Right kidney (tissue), 1 donor: ENCODE measurements at regions not wholly inside any gene's neighbourhood (a gene's known extent, or its start where the extent isn't known, plus 50 kb on each side); places are given as distances from the start of the nearest gene placed in this dataset.
"Not testable (repeated sequence)": the region's sequence is repeated elsewhere in the genome, so short reads cannot be mapped to it uniquely, and the experiment has no call there.

ENCODE experiments used
- DNase-seq: peaks from one replicate; pipeline ENCODE4 v3.0.0-alpha.2; 2016

DNA sequence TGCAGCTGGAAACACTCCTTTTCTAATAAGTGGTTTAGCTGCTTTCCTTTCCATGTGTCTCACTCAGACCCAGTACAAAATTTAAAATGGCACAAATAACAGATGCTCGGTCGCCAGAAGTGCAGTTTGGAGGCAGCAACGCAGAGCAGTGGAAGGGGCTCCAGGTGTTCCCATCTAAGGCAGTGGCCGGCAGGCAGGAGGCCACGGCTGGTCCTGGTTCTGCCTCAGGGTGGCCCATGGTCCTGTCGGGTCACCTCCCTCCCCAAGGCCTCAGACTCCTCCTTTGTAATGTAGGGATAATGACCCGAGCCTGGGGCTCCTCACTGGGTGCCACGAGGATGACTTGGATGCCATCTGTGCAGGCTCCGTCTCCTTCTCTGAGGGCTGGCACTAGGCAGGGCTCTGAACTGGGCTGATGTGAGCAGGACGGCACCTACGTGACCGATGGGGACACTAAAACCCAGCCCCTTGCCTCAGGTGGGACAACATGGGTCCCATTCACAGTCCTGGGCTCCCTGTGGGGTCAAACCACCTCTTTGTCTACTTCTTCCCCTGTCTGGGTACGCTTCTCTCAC is 80.9 kb upstream of the SLC66A3 start:
- no peak for DNase-seq

DNA sequence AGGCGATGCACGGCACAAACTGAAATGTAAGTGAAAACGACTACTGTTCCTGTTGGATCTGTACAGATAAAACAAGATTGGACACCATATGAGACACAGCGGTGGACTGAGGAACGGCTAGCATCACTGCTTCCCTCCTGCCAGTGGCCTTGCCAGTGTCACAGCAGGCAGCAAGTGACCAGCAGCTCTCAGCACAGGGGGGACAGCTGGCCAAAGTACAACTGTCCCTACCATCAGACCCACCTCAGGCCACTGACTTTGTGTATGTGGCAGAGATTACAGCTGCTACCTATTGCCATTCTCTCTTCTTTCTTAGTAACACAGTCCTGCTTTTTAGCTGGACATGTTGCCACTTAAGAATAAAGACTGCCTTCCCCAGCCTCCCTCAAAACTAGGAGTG is 80.0 kb upstream of the SLC66A3 start:
- no peak for DNase-seq

DNA sequence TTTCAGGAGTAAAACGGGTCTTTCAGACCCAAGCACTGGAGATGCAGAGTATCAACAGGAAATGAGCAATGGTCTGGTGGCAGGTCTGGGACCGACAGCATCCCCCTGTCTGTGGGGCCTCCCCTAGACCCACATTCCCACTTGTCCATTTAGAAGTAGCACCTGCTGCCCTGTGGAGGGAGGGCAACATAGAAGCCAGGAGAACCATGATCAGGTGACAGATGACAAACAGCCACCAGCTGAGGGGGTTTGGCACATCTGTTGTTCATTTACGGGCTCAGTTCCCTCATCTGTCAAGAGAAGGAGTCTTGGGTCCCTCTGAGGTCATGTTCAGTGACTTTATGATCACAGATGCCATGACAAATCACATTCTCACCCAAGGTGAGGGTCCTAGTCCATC is 77.9 kb upstream of the SLC66A3 start:
- DNase-seq = no peak

DNA sequence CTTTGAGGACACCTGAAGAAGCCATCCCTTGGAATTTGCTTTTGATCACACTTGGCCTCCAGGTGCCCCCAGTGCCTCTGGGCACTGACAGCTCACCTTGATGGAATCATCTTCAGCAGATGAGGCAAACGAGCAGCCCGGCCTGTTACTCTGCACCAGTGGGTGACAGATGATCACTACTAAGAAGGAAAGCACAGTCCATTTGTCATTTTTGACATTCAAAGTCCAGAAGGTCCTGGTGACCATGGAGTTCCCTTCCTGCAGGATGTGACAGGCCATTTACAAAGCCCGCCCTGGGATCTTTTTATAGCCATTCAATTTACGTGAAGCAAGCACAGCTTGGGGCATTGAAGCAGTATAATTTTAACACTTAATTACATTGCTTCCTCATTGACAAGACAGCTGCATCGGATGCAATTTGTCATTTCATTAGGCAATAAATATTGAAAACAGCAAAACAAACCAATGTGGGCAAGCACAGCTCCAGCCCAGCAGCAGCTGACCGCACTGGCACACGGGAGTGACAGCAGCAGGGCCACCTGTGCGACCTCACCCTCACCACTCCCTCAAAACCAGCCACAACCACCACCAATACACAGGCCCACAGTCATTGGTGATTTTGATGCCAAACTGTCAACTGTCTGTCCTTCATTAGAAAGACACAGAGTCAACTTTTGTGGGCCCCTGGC is 76.0 kb upstream of the SLC66A3 start:
- no peak for DNase-seq

DNA sequence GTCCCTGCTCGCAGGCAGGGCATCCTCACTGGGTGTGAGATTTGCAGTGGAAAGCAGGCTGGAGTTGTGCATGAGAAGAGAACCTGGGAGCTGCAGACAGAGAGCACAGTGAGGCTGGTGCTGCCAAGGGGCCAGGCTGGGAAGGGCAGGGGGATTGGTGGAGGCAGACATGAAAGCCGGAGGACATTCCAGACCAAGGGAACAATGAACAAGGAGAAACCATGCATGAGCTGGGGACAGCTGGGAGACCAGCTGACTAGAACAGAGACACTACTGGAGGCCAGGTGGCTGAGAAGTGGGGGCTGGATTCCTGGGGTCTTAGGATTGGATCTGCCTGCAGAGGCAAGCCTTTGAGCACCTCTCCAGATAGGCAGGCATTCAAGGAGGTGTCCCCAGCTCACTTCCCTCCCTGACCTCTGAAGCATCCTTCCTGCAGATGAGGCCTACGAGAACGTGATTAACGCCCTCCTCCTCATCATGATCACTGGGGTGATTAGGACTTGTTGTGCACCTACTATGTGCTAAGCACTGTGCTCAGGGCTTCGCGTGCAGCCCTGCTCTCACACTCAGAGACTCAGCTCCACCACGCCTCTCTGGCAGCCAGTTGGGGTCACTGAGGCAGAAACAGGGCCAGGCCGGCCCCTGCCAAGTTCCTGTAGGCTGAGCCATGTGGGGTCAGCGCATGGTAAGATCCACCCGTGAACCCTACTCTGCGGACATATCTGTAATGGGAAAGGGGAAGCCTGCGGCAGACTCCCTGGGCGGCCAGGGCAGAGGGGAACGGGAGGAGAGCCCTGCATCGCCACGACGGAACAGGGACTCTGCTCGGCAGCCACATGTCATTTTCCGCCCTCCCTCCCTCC is 74.8 kb upstream of the SLC66A3 start:
- DNase-seq = no peak

DNA sequence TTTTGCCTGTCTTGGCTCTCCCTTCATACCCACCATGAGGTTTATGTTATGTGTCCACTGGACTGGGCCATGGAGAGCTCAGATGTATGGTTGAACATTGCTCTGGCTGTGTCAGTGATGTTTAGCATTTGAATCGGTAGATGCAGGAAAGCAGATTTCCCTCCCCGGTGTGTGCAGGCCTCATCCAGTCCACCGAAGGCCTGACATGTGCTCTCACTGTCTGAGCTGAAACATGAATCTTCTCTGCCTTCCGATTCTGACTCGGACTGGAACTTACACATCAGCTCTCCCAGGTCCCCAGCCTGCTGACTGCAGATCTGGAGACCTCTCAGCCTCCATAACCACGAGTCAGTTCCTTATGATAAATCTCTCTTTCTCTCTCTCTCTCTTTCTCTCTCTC is 72.4 kb upstream of the SLC66A3 start:
- DNase-seq = no peak

DNA sequence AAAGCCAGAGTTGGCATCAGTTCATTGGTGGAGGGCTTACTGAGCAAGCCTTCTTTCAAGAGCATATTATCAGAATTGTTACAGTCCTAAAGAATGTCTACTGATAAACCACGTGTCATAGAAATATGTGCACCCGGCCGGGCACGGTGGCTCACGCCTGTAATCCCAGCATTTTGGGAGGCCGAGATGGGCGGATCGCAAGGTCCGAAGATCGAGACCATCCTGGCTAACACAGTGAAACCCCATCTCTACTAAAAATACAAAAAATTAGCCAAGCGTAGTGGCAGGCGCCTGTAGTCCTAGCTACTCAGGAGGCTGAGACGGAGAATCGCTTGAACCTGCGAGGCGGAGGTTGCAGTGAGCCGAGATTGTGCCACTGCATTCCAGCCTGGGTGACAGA is 66.4 kb upstream of the SLC66A3 start:
- DNase-seq = not testable (repeated sequence)

DNA sequence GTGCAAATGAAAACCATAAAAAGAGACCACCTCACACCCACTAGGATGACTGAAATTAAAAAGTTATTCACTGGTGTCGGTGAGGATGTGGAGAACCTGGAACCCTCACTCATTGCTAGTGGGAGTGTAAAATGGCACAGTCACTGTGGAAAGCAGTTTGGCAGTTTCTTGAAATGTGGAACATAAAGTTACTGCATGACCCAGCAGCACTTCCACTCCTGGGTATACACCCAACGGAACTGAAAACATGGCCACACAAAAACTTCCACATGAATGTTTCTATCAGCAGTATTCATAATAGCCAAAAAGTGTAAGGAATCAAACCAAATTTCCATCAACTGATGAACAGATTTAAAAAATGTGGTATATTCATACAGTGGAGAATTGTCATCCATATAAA is 65.1 kb upstream of the SLC66A3 start:
- DNase-seq = no peak

DNA sequence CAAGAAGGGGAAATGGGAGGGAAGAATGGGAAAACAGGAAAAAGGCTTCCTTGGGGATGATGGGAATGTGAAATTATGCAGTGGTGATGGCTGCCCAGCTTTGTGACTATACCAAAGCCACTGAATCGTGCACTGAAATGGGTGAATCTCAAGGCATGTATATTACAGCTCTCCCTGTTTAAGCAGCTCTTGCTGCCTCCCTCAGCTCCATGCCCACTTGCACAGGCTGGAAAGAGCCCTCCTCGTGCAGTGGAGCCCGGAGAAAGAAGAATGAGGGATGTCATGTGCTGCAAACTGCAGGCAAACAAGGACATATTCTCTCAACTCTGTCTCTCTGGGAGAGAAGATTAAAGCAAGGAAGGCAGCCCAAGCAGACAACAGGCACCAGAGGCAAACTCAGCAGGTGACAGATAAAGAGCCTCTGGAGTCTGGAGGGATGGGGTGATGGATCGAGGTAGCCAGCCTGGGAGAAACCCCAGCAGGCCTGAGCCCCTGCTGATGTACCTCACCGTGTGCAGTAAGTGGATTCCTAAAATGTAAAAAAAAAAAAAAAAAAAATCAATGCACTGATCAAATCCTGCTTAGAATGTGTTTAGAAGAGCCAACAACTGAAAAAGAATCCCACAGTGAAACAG is 62.4 kb upstream of the SLC66A3 start:
- no peak for DNase-seq

DNA sequence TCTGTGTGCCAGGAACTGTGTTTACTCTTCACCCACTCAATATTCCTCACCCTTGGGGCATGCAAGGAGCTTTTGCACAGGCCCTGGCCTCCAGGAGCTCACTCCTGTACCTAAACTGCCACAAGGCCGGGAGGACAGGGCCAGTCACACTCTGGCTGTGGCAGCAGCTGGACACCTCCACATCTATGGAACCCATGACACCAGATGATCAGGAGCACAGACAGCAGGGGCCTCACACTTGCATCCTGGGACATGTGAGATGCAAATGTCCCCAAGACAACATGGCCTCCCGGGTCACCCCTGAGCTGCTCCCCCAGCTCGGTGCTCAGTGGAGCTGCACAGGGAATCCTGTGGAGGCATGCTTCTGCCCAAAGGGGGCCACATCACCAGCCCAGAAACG is 61.8 kb upstream of the SLC66A3 start:
- no peak for DNase-seq

DNA sequence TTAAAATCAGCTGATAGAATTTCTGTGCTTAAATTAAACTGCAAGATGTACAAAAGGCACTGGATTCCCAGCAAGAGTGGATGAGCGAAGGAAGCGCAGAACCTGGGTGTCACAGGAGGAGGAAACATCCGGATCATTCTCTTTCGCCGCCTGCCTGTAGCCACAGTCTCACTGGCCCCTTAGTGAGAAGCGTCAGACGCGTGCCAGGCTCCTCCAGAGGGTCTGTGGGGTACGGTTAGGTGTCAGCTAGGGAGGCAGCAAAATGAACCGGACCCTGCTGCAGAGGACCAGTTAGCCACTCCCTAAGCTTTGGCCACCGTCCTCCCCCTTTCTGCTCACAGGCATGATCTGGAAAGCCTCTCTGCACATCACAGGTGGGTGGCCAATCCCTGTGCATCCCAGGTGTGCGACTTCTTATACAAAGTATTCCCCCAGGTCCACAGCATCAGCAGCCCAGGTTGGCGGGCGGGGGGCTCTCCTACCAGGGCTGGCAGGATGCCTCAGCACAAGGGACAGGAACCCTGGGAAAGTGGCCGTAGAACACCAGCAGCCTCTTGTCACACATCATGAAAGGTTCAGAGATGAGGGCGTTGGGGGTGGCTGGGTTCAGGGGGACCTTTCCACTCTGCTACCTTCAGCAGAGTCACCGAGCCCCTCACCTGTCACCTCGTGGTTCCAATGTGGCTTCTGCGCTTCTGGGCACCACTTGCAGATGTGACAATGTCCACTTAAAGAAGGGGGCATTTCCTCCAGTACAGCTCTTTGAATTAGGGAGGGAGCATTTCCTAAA is 61.1 kb upstream of the SLC66A3 start:
- no peak for DNase-seq

DNA sequence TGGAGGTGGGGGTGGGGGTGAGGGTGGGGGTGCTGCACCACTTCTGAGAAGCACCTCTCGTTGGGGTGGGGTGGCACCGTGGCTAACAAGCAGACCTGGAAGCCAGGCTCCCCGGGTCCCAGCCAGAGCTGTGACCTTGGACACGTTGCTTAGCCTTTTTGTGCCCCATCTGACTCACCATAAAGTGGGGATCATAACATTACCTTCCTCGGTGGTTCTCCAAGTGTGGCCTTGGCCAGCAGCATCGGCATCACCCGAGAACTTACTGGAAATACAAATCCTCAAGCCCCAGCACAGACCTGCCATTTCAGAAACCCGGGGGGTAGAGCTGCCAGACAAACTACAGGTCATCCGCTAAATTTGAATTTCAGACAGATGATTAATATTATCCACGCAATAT is 58.7 kb upstream of the SLC66A3 start:
- DNase-seq = no peak

DNA sequence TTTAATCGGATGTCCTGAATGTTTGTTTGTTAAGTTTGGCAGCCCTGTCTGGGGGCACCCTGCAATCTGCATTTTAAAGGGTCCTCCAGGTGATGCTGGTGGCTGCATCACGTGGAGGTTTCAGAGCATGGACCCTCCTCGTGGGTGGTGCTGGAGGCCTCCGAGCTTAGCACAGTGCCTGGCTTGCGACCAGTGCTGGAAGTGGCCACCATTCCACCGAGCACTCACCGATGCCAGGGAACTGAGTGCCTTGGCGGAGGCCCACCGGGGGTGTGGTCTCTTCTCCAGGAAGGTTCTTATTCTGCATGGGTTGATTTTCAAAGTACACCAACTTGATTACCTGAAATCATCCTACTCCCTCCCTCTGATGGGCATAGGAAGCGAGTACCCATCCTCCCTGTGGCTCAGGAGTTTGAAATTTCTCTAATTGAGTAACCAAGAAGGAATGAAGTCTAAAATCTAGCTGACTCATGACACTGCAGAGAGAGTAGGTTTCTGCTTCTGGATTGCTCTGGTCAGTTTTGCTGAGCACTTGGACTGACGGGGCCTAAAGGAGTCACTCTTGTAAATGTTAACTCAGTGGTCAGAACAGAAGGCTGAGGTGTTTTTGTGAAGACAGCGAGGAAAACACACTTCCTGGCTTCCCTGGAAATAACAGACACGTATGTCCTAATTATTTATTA is 58.1 kb upstream of the SLC66A3 start:
- no peak for DNase-seq

DNA sequence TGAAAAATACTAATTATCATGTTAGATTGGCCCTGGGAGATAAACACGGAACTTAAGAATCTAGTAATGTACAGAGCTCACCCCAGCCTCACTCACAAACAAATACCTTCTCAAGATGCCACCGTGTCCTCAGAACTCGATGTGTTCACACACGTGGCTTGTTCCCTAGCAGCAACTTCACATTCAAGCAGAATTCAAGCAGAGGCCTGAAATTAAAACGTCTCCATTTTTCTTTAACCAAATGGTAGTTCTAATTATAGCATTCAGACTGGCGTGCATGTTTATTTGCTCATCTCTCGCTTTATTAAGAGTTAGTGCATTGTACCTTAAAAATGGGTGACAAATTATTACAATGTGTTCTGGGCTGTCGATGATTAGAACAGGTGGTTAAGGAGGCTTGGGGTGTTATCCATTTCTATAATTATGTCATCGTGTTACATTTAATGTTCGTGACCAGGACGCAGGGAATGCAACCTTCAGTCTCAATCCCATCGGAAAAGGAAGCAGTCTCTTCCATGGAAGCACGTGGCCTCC is 57.3 kb upstream of the SLC66A3 start:
- no peak for DNase-seq

DNA sequence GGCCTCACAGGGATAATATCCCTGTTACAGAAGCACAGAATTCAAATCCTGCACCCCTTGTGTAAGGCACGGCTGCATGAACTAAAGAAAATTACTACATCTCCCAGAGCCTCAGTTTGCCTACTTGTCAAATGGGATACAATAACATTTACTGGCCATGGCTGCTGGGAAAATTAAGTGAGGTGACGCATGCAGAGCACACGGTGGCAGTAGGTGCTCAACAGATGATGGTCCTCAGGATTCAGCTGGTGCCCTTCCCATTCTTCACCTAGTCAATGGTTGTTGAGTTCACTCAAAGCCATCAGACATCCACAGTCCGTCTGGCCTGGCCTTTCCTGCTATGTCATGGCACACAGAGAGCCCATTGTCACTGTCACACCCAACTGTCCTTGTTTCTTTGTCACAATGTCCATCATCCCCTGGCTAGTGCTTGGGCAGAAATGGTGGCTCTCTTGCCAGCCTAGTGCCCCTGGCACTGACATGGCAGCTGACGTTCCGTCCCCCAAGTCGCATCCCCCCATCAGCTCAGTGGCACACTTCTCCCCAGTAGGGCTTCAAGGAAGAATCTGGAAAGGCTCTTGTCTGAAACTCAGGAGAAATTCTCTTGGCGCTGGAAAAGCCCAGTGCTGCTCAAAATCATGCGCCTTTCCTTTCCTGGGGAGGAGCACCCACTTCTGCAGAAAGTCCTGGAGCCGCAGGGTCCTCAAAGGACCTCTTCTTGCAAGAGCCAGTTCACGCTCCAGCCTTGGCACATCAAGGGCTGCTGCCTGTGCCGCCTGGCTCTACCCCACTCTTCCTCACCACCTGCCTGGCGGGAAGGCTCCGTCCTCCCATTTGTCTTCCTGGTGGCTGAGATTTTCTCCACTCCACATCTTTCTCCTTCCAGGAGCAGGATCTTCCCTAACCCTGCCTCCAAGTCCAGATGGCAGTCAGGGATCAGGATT is 55.9 kb upstream of the SLC66A3 start:
- DNase-seq = no peak

DNA sequence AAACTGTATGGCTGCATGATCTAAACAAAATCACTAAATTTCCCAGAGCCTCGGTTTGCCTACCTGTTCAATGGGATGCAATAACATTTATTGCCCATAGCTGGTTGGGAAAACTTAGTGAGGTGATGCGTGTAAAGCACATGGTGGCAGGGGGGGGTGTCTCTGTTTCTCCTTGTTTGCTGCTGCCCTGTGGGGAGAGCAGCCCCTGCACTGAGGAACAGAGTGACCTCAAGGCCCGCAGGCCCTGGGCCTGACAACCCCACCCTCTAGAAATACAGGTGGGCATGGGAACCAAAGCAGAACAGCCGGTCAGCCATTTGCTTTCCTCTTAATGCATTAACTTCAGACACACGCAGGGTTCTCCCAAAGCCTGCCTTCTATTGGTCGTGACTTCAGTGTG is 55.1 kb upstream of the SLC66A3 start:
- no peak for DNase-seq

DNA sequence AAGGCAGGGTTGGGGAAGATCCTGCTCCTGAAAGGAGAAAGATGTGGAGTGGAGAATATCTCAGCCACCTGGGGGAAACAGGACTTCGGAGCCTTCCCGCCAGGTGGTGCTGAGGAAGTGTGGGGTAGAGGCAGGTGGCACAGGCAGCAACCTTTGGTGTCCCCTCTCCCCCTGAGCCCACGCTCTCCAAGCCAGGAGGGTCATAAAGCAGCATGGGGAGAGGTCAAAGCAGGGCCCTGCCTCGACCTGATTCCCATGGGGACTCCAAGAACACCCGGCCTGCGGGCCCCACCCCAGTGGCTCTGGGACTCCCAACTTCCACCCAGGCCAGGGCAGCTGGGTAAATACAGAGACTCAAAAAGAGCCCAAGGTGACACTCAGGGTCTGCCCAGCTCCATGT is 54.3 kb upstream of the SLC66A3 start:
- DNase-seq = no peak

DNA sequence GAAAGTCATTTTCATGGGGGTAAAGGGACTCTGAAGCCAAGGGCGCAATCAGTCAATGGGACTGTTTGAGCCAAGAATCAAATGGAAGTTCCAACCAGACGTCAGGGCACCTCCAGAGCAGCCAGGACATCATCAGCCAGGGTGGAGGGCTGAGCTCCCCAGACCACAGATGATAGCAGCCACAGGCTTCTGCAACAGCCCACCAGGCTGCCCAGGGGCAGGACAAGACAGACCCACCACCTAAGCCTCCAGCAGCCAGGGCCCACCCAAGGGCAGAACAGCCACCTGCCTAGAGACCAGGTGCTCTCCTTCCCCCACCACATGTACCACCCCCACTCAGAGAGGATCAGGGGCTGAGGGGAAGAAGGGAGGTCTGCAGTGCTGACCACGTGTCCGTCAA is 53.8 kb upstream of the SLC66A3 start:
- no peak for DNase-seq

DNA sequence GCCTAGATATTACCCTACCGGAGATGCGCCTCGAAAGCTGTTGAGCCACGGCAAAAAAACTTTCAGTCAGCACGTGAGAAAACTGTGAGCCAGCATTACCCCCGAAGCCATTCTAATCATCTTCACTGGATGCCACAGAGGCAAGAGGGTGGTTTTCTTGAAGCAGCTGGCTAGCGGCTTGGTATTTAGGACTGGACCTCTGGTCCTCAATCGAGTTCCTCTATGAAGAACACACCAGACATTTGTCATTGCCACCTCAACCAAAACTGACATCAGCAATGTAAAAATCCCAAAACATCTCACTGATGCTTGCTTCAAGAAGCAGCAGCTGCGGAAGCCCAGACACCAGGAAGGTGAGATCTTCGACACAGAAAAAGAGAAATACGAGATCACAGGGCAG is 52.8 kb upstream of the SLC66A3 start:
- DNase-seq = no peak
